ENCODE measurements at regions not wholly inside any gene's neighbourhood (a gene's known extent, or its start where the extent isn't known, plus 50 kb on each side); places are given as distances from the start of the nearest gene placed in this dataset.

GRCh38 chr15:46646490-46646889, 1011.7 kb downstream of the SQOR start:
- DNase-seq (ENCODE audit: low read depth) = no peak

GRCh38 chr15:46647046-46647445, 1012.2 kb downstream of the SQOR start:
- no peak for DNase-seq (ENCODE audit: low read depth)

- DNase-seq (ENCODE audit: low read depth) = no peak
Measured at GRCh38 chr15:46652266-46652665, 1017.4 kb downstream of the SQOR start.

- DNase-seq (ENCODE audit: low read depth) = no peak
Measured at GRCh38 chr15:46654993-46655392, 1020.2 kb downstream of the SQOR start.

GRCh38 chr15:46660096-46660842, 1025.4 kb downstream of the SQOR start:
- no peak for DNase-seq (ENCODE audit: low read depth)

GRCh38 chr15:46670258-46670657, 1035.4 kb downstream of the SQOR start:
- DNase-seq (ENCODE audit: low read depth) = no peak

- no peak for DNase-seq (ENCODE audit: low read depth)
Measured at GRCh38 chr15:46671336-46671735, 1036.5 kb downstream of the SQOR start.

GRCh38 chr15:46672041-46672440, 1037.2 kb downstream of the SQOR start:
- no peak for DNase-seq (ENCODE audit: low read depth)

- DNase-seq (ENCODE audit: low read depth) = no peak
Measured at GRCh38 chr15:46676233-46677206, 1040.8 kb upstream of the SEMA6D start.

GRCh38 chr15:46677491-46677890, 1039.8 kb upstream of the SEMA6D start:
- DNase-seq (ENCODE audit: low read depth) = no peak

- no peak for DNase-seq (ENCODE audit: low read depth)
Measured at GRCh38 chr15:46681901-46682300, 1035.4 kb upstream of the SEMA6D start.

- DNase-seq (ENCODE audit: low read depth) = no peak
Measured at GRCh38 chr15:46682969-46683791, 1034.1 kb upstream of the SEMA6D start.

GRCh38 chr15:46685096-46685495, 1032.2 kb upstream of the SEMA6D start:
- DNase-seq (ENCODE audit: low read depth) = no peak

- DNase-seq (ENCODE audit: low read depth) = no peak
Measured at GRCh38 chr15:46685681-46686080, 1031.6 kb upstream of the SEMA6D start.

GRCh38 chr15:46696281-46696680, 1021.0 kb upstream of the SEMA6D start:
- DNase-seq (ENCODE audit: low read depth) = no peak

GRCh38 chr15:46701346-46701745, 1016.0 kb upstream of the SEMA6D start:
- DNase-seq (ENCODE audit: low read depth) = no peak

GRCh38 chr15:46701896-46702295, 1015.4 kb upstream of the SEMA6D start:
- DNase-seq (ENCODE audit: low read depth) = no peak

GRCh38 chr15:46703020-46703861, 1014.1 kb upstream of the SEMA6D start:
- no peak for DNase-seq (ENCODE audit: low read depth)

- DNase-seq (ENCODE audit: low read depth) = no peak
Measured at GRCh38 chr15:46703871-46704637, 1013.3 kb upstream of the SEMA6D start.

GRCh38 chr15:46707452-46707851, 1009.9 kb upstream of the SEMA6D start:
- no peak for DNase-seq (ENCODE audit: low read depth)

All from activated T-helper 9 cell treated with anti-CD3 and anti-CD28 coated beads, Interleukin-2, amount 50 U/mL, for 16 hours (primary cell).